ENCODE measurements at regions not wholly inside any gene's neighbourhood (a gene's known extent, or its start where the extent isn't known, plus 50 kb on each side); places are given as distances from the start of the nearest gene placed in this dataset.

- no TSS peak for BruUV-seq (replicated peaks)
- no peaks in the 10 kb centered on the region for H3K9me3 ChIP-seq (replicated peaks; ENCODE audit: control insufficient read depth, insufficient read depth, low read length)
- dilution Hi-C loops (cut with MboI; ENCODE audit: extremely low pct_ligation_motif_present, low sequenced_read_pairs) (no loop called here), intact Hi-C loops (cut with micrococcal nuclease) (no loop called here)
- no peak overlapping the region for H3K4me2 ChIP-seq (ENCODE audit: insufficient read depth, low read length)
- no peak overlapping the region for H3K27ac ChIP-seq (ENCODE audit: insufficient read depth, low read depth, low read length)
- H3K4me3 ChIP-seq (replicated peaks in 1 of 3; ENCODE audit: insufficient read depth in 1 of 3, low read depth in 1 of 3, low read length in 3 of 3): no peak overlapping the region
- TF ChIP-seq MYC (IDR thresholded peaks at IDR 0.05; ENCODE audit: low read depth, low read length): no peak
- TF ChIP-seq EZH2 (IDR thresholded peaks at IDR 0.05; ENCODE audit: borderline replicate concordance, low read depth, low read length, severe bottlenecking): no peak
- no peak for TF ChIP-seq FOS (IDR thresholded peaks at IDR 0.05; ENCODE audit: borderline replicate concordance, insufficient read depth, low read length)
- TF ChIP-seq, protein P1, sequence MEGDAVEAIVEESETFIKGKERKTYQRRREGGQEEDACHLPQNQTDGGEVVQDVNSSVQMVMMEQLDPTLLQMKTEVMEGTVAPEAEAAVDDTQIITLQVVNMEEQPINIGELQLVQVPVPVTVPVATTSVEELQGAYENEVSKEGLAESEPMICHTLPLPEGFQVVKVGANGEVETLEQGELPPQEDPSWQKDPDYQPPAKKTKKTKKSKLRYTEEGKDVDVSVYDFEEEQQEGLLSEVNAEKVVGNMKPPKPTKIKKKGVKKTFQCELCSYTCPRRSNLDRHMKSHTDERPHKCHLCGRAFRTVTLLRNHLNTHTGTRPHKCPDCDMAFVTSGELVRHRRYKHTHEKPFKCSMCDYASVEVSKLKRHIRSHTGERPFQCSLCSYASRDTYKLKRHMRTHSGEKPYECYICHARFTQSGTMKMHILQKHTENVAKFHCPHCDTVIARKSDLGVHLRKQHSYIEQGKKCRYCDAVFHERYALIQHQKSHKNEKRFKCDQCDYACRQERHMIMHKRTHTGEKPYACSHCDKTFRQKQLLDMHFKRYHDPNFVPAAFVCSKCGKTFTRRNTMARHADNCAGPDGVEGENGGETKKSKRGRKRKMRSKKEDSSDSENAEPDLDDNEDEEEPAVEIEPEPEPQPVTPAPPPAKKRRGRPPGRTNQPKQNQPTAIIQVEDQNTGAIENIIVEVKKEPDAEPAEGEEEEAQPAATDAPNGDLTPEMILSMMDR (IDR thresholded peaks at IDR 0.05; ENCODE audit: extremely low read depth in 1 of 2, insufficient read depth in 1 of 2, low read depth in 1 of 2, low read length in 2 of 2): no peak
- no peak for TF ChIP-seq POLR2A (IDR thresholded peaks at IDR 0.05; ENCODE audit: low read depth, low read length)
- TF ChIP-seq GATA2 (IDR thresholded peaks at IDR 0.05; ENCODE audit: insufficient read depth, insufficient read length, low read depth, low read length): no peak
- no peak for TF ChIP-seq JUN (IDR thresholded peaks at IDR 0.05; ENCODE audit: borderline replicate concordance, insufficient read depth, insufficient read length, low read depth)
- TF ChIP-seq MAX (IDR thresholded peaks at IDR 0.05; ENCODE audit: insufficient read depth, insufficient read length): no peak
- TF ChIP-seq POLR2AphosphoS5 (IDR thresholded peaks at IDR 0.05; ENCODE audit: insufficient read depth, low read depth, low read length): no peak
- no peaks in the 10 kb centered on the region for H3K4me1 ChIP-seq (ENCODE audit: control insufficient read depth, extremely low read depth, insufficient read depth, low read length)
- no peak overlapping the region for H3K9ac ChIP-seq (replicated peaks; ENCODE audit: extremely low read depth, insufficient read depth, low read length)
- H3K36me3 ChIP-seq (ENCODE audit: control insufficient read depth in 2 of 2, extremely low read depth in 1 of 2, insufficient read depth in 2 of 2, low read length in 2 of 2): no peaks in the 10 kb centered on the region
- H3K27me3 ChIP-seq (ENCODE audit: control insufficient read depth in 2 of 2, insufficient read depth in 2 of 2, low read length in 2 of 2): no peaks in the 10 kb centered on the region
- POLR2A ChIA-PET: no interaction called here
- DNase-seq (ENCODE audit: low read depth, low spot score) (no peak), FAIRE-seq (no peak)
- no peak overlapping the region for H2AFZ ChIP-seq (ENCODE audit: low read depth, low read length)
- no peaks in the 10 kb centered on the region for H4K20me1 ChIP-seq (replicated peaks; ENCODE audit: control insufficient read depth, extremely low read depth, insufficient read depth, low read length)
- no peaks in the 10 kb centered on the region for H3K9me1 ChIP-seq (replicated peaks; ENCODE audit: control insufficient read depth, extremely low read depth, insufficient read depth, low read length)
- CTCF ChIA-PET: interaction anchor here (0.9 kb wide), 1 partner anchor 12 kb away, joined by 3 read pairs; no protein-coding TSS in a partner anchor
- H3K79me2 ChIP-seq (ENCODE audit: control insufficient read depth, insufficient read depth, low read length): no peaks in the 10 kb centered on the region
Measured at GRCh38 chr6:133173276-133173675, 67.9 kb upstream of the EYA4 start.

Measured in endothelial cell of umbilical vein (primary cell).